GM19463 (cell line): ENCODE measurements at regions not wholly inside any gene's neighbourhood (a gene's known extent, or its start where the extent isn't known, plus 50 kb on each side); places are given as distances from the start of the nearest gene placed in this dataset.

Source experiments
- ATAC-seq: cut with Tn5 transposase; IDR thresholded peaks from one replicate; pipeline ENCODE4 v1.9.1; 2021; ENCODE audit warnings: mild to moderate bottlenecking, moderate library complexity; ENCODE audit not compliant: unreplicated experiment

GRCh38 chr7:85733169-85733915 is 546.5 kb upstream of the SEMA3D start:
- no peak for ATAC-seq

- ATAC-seq: no peak
Measured at GRCh38 chr7:85730012-85730411, 543.2 kb upstream of the SEMA3D start.

- ATAC-seq: no peak
Measured at GRCh38 chr7:85725026-85725425, 538.2 kb upstream of the SEMA3D start.

DNA sequence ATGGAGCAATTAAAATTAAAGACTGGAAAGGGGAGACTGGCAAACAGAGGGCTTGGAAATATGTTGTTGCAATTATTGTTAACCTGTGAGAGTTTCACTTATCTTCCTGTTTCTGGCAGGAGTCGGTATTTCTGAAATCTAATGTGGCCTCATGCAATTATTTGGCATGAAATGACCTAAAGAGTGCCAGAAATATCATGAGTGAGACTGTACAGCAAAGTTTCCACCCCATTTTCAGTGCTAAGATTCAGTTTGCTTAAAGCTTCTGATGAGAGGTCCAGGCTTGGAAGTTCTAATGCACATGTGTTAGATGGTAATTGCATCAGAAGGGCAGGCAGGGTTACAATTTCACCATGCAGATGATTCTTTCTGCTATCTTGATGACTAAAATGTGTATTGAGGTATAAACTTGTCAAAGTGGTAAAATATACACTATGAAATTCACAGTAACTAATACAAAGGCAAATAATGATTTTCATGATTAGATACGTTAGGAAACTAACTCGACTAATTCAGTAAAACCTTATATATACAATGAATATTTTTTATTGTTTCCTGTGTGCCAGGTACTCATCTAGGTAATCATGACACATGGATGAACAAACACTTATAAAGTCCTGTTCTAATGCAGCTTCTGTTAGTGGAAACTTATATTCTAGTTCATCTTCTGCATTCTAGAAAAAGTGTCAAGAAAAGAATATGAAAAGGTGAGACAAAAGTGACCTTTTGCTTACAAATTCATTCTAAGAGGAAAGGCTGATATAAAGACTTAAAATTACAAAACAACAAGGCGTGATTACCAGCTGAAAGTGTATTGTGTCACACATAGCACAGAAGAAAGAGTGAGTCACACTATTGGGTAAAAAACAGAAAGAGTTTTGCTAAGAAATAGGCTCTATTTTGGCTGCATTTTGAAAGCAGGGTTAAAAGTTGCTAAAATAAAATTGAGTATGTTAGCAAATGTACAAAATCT is 533.4 kb upstream of the SEMA3D start:
- no peak for ATAC-seq

DNA sequence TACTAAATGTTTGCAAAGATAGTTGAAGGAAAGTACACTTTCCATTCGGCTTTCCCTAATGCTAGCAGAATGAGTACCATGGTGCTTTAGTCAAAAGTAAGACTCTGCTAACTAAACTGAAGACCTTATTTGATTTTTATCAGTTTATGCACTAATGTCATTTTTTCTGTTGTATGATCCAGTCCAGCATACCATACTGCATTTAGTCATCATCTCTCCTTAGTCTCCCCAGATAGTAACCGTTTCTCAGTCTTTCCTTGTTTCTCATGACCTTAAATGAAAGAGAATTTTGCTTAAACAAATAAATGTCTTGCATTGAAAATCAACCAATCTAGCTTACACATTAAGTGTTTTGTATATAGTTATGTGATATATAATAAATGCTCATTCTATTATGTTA is 529.5 kb upstream of the SEMA3D start:
- no peak for ATAC-seq

DNA sequence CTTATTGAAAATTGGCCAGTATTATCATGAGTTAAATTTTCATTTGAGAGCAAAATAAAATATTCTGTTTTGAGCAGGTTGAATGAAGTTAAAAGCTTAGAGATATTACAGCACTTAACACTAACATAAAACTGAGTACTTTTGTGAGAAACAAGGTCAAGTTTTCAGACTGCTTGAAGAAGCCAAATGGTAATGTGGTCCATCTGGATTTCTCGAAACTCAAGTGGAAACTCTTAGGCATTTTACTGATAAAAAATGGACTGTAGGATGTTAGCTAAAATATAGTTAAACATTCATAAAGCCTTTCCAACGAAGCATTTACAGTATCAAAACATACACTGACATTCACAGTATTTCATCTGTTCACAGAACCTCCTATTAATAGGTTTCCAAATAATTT is 528.1 kb upstream of the SEMA3D start:
- no peak for ATAC-seq

DNA sequence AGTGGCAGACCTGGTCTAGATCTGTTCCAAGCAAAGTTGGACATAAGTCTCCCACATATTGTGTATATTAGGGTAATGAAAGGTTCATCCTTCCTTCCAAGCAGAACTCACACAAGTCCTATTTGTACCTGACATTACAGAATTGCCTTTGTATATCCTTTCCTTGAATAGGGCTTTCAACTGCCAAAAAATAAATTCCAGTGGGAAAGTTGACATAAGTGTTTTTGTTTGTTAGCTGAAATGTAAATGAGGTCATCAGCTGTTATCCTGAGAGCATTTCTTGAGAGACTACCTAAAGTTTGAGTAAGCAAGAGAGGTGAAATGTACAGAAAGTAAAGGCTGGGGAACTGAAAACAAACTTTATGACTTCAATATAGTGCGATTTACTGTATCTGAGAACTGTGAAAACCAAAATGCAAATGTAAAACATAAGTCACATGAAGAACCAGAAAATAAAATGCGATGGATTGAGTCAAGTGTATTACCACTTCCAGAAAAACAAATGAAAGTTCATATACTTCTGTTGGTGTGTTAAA is 527.3 kb upstream of the SEMA3D start:
- ATAC-seq: peak; percentile 73

DNA sequence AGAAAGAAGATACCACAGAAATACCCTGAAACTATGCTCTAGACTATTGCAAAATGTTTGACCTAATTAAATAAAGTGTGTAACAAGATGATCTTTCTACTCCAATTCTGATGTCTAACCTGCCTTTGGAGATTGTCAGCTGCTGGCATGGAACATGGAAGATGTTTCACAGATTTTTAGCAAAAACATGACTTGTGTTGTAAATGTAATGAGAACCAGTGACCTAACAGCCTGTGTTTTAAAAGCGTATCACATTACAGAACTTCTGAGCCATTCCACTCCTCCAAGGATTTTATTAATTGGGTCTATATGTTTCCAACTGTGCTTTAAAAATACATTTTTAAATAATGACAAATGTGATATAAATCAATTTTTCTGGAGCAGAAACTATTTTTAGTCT is 526.3 kb upstream of the SEMA3D start:
- ATAC-seq: no peak

DNA sequence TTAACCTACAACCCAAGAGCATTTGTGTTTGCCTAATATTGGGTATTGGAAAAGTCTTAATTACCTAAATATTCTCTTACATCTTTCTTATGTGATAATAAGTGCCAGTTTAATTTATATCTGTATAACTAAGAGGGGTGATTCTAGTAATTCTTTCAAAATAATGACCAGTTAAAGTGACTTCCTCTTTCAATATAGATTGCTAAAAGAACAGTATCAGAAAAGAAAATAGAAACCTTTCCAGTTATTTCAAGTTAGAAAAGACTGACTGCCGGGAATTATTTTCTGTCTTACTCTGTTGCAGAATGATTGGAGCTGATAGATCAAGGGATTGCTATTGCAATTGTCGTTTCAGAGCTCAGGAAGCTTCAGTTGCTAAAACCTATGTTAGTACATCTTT is 525.0 kb upstream of the SEMA3D start:
- ATAC-seq: no peak

DNA sequence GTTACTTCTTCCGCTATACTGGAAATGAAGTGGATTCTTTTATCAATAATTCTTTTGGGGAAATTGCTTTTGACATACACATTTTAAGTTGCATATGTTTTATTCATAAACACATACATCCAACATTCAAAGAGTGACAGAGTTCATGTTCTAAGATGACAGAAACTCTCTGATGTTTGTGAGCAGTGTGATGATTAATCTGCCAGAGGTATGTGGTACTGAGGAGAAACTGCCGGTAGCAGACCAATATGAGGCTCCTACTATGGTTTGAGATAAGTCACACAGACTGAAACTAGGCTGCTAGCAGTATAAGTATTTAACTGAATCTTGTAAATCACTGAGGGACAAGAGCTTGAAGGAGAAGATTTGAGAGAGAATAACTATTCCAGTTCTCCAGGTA is 524.1 kb upstream of the SEMA3D start:
- ATAC-seq: no peak

DNA sequence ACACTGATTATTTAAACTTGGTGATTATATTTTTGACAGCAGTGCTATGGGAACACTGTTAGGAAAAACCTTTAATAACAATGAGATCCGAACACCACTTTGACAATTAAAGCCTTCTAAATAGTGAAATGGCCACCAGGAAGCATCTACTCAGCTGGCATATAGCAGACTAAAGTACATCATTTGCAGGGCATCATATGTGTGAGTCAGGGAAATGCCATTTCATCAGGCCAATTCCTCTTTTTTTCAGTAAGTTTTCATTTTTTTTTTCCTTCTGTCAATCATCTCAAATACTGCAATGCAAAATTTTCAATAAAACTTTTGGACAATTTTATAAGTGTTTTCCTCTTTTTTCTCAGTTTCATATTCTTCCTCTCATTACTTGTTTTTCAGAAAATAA is 521.4 kb upstream of the SEMA3D start:
- no peak for ATAC-seq

DNA sequence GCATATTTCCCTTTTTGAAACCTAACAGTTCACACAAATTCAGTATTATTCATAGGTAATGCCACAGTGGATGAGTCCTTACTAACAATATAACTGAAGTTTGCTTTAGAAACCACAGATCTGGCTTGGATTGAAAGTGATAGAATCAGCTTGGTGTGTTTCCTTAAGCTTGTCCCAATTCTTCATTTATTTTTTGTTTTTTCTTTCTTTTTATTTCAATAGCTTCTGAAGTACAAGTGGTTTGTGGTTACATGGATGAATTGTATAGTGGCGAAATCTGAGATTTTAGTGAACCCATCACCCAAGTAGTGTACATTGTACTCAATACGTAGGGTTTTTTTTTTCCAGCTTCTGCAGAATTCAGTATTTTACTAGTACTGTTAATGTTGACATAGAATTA is 518.2 kb upstream of the SEMA3D start:
- ATAC-seq: no peak

DNA sequence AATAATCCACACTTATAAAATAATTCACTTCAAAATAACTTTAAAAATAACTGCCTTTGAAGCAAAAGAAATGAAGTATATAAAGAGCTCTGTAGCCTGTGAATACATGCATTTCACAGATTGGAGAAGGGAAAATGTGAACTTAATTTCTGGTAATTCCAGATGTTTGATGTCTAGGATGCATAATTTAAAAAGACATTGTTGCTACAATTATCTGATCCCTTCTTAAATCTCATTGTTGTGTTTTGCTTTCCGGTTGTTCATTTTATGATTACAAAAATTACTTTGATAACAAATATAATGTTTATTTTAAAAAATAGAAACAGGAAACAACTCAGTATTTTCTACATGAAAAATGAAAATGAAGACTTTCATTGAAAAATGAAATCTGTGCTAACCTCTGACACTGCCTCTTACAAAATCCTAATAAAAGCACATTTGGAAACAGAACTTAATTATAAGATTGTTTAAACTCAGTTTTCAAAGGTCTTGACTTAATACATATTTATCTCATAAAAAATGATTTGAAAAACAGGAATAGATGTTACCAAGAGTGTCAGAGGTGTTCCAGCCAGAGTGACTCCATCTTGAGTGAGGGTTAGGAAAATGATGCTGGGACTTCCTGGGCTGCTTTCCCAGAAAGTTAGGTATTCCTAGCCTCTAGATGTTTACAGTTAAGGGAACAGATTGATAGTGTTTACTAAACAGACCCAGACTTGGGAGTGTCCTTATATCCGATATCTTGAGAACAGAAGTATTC is 516.6 kb upstream of the SEMA3D start:
- no peak for ATAC-seq

DNA sequence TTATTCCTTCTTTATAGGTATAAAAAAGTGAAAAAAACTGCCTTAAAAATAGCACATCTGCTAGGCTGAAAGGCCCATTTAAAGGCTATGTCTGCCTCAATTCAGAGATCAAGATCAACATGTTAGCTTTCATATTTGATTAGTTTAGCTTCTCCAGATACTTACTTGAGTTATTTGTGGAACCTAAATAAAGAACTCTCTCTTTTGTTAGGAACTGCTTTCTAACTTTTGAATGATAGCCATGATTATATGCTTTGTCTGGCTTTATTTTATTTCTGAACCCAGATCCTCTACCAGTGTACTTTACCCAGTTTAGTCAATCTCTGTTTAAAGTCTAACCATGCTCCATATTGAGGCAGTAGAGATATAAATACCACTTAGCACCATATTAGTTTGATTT is 515.5 kb upstream of the SEMA3D start:
- no peak for ATAC-seq

DNA sequence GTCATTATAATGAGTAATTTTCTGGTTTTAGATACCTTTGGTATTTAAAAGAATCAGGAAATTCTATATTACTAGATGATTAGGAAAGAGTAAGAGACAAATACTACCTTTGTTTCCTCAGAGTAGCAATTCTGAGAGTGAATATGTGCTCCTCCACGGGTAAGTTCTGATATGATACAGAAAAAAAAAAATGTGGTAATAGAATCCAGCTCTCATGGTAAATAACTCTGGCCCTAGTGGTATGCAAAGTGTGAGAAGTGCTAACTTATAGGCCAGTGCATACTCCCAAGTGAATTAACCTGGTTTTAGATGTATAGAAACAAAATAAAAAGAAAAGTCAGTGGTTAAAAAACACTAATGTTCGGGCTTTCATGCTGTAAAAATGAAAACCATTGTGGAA is 512.6 kb upstream of the SEMA3D start:
- ATAC-seq: no peak

- no peak for ATAC-seq
Measured at GRCh38 chr7:85695533-85695932, 508.7 kb upstream of the SEMA3D start.

GRCh38 chr7:85695041-85695440 is 508.2 kb upstream of the SEMA3D start:
- no peak for ATAC-seq

DNA sequence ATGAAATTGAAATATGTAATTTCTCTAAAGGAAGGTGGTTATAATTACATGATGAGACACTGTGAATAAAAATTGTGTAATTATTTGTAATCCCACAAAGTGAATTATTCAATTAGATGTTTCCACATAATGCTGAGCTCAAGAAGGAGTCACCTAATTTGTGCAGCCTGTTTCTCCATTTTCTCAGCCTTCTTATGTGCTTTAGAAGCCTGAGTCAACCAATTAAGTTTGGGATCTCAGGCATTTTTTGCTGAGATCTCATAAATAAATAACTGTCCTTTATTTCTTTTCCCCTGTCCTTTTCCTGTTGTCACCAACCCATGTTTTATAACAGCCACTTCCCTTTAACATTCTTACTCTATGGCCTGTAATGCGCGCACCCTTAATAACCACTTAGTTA is 506.5 kb upstream of the SEMA3D start:
- ATAC-seq: no peak

DNA sequence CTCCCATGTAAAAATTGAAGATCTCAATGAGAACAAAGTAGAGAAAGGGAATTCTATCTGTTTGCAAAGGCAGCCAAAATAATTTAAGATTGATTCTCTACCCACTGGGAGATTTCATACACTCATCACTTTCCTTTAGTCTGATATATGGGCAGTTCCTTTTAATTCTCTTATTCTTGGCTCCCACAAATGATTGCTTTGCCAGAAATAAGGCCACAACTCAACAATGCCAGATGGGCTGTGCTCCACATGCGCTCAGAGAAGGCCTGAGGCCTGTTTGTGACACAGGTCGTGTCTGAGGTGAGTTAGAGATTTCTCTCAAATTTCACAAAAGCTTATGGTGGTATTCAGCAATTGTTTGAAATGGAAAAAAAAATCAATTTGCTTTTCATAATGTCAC is 501.9 kb upstream of the SEMA3D start:
- ATAC-seq: no peak

- no peak for ATAC-seq
Measured at GRCh38 chr7:85686401-85687181, 499.7 kb upstream of the SEMA3D start.
